Activated CD8-positive, alpha-beta T cell treated with anti-CD3 and anti-CD28 coated beads, Interleukin-2, amount 10 ng/mL, durations not matched to agents 7 days and 5 days (primary cell): ENCODE measurements at regions not wholly inside any gene's neighbourhood (a gene's known extent, or its start where the extent isn't known, plus 50 kb on each side); places are given as distances from the start of the nearest gene placed in this dataset.

Source experiments
- ATAC-seq: fragments of 150-1000 bp; cut with Tn5 transposase; one replicate; pipeline ENCODE4 v1.10.0; 2021; ENCODE audit warnings: moderate library complexity
- CTCF ChIA-PET: fragments of 350-600 bp; sonication (Branson Sonifier 250); formaldehyde crosslinking; loops from one replicate; lab custom pipeline; 2021; ENCODE audit warnings: antibody characterized with exemption; lab: Charles Lee
- POLR2A ChIA-PET: fragments of 350-600 bp; sonication (Branson Sonifier 250); formaldehyde crosslinking; loops from one replicate; lab custom pipeline; 2021; ENCODE audit warnings: antibody characterized with exemption; lab: Charles Lee
- DNase-seq: peaks from one replicate; pipeline ENCODE4 v3.0.0-alpha.2; 2020
- H3K27ac Mint-ChIP-seq: one replicate; pipeline ENCODE4 v1.8.0; 2021; ENCODE audit warnings: mild to moderate bottlenecking, mixed read lengths
- H3K27me3 Mint-ChIP-seq: one replicate; pipeline ENCODE4 v1.8.0; 2021; ENCODE audit warnings: low read depth, mixed read lengths
- H3K36me3 Mint-ChIP-seq: one replicate; pipeline ENCODE4 v1.8.0; 2021; ENCODE audit warnings: low read depth, mixed read lengths
- H3K4me1 Mint-ChIP-seq: one replicate; pipeline ENCODE4 v1.8.0; 2021; ENCODE audit warnings: low read depth, mixed read lengths
- H3K4me3 Mint-ChIP-seq: one replicate; pipeline ENCODE4 v1.8.0; 2021; ENCODE audit warnings: mild to moderate bottlenecking, mixed read lengths
- H3K9me3 Mint-ChIP-seq: one replicate; pipeline ENCODE4 v1.8.0; 2022; ENCODE audit warnings: mixed read lengths; ENCODE audit not compliant: insufficient read depth

- no peak overlapping the region for H3K4me3 Mint-ChIP-seq
- H3K4me1 Mint-ChIP-seq: no peaks in the 10 kb centered on the region
- peaks cover 11% of the 10 kb centered on the region for H3K9me3 Mint-ChIP-seq
- H3K36me3 Mint-ChIP-seq: no peaks in the 10 kb centered on the region
- POLR2A ChIA-PET: no interaction called here
- peaks cover 3% of the 10 kb centered on the region for H3K27me3 Mint-ChIP-seq
- ATAC-seq (no peak), DNase-seq (no peak)
- no peak overlapping the region for H3K27ac Mint-ChIP-seq
- CTCF ChIA-PET: no interaction called here
Observed at GRCh38 chr13:50572129-50572528, 271.4 kb downstream of the DLEU7 start.

GRCh38 chr13:50573066-50573465 is 270.4 kb downstream of the DLEU7 start:
- Mint-ChIP-seq H3K27me3 (peaks cover 2% of the 10 kb centered on the region), H3K4me3 (no peak overlapping the region), H3K27ac (no peak overlapping the region), H3K4me1 (no peaks in the 10 kb centered on the region), H3K9me3 (peaks cover 4% of the 10 kb centered on the region), H3K36me3 (no peaks in the 10 kb centered on the region)
- ATAC-seq: no peak
- POLR2A ChIA-PET: no interaction called here
- DNase-seq: no peak
- CTCF ChIA-PET: no interaction called here

- H3K4me1 Mint-ChIP-seq: no peaks in the 10 kb centered on the region
- ATAC-seq (no peak), DNase-seq (no peak)
- ChIA-PET CTCF (no interaction called here), POLR2A (no interaction called here)
- H3K9me3 Mint-ChIP-seq: no peaks in the 10 kb centered on the region
- H3K4me3 Mint-ChIP-seq: no peak overlapping the region
- no peaks in the 10 kb centered on the region for H3K36me3 Mint-ChIP-seq
- no peak overlapping the region for H3K27ac Mint-ChIP-seq
- H3K27me3 Mint-ChIP-seq: peaks cover 2% of the 10 kb centered on the region
Observed at GRCh38 chr13:50574731-50575130, 268.8 kb downstream of the DLEU7 start.

GRCh38 chr13:50575138-50575537 is 268.4 kb downstream of the DLEU7 start:
- ATAC-seq (no peak), DNase-seq (no peak)
- no peaks in the 10 kb centered on the region for H3K4me1 Mint-ChIP-seq
- no peaks in the 10 kb centered on the region for H3K9me3 Mint-ChIP-seq
- H3K36me3 Mint-ChIP-seq: no peaks in the 10 kb centered on the region
- H3K27me3 Mint-ChIP-seq: peaks cover 4% of the 10 kb centered on the region
- CTCF ChIA-PET: no interaction called here
- H3K4me3 Mint-ChIP-seq: no peak overlapping the region
- no peak overlapping the region for H3K27ac Mint-ChIP-seq
- POLR2A ChIA-PET: no interaction called here

- POLR2A ChIA-PET: no interaction called here
- CTCF ChIA-PET: no interaction called here
Observed at GRCh38 chr13:50576156-50576555, 267.3 kb downstream of the DLEU7 start.

GRCh38 chr13:50577806-50578205 is 265.7 kb downstream of the DLEU7 start:
- H3K27ac Mint-ChIP-seq: no peak overlapping the region
- ATAC-seq: no peak

More at GRCh38 chr13:50576156-50576555, 267.3 kb downstream of the DLEU7 start:
- no peaks in the 10 kb centered on the region for H3K36me3 Mint-ChIP-seq
- no peak for DNase-seq
- ATAC-seq: no peak
- peaks cover 4% of the 10 kb centered on the region for H3K27me3 Mint-ChIP-seq
- no peaks in the 10 kb centered on the region for H3K4me1 Mint-ChIP-seq
- H3K27ac Mint-ChIP-seq: no peak overlapping the region
- H3K9me3 Mint-ChIP-seq: no peaks in the 10 kb centered on the region
- no peak overlapping the region for H3K4me3 Mint-ChIP-seq

GRCh38 chr13:50580684-50581305 is 262.7 kb downstream of the DLEU7 start:
- CTCF ChIA-PET: no interaction called here
- Mint-ChIP-seq H3K27me3 (peaks cover 7% of the 10 kb centered on the region), H3K36me3 (no peaks in the 10 kb centered on the region), H3K27ac (no peak overlapping the region), H3K4me1 (no peaks in the 10 kb centered on the region), H3K4me3 (no peak overlapping the region), H3K9me3 (no peaks in the 10 kb centered on the region)
- POLR2A ChIA-PET: no interaction called here
- no peak for DNase-seq
- no peak for ATAC-seq

More at GRCh38 chr13:50577806-50578205, 265.7 kb downstream of the DLEU7 start:
- Mint-ChIP-seq H3K4me3 (no peak overlapping the region), H3K36me3 (no peaks in the 10 kb centered on the region), H3K9me3 (no peaks in the 10 kb centered on the region), H3K27me3 (peaks cover 4% of the 10 kb centered on the region), H3K4me1 (no peaks in the 10 kb centered on the region)
- ChIA-PET POLR2A (no interaction called here), CTCF (no interaction called here)
- DNase-seq: no peak

GRCh38 chr13:50581586-50582196 is 261.8 kb downstream of the DLEU7 start:
- Mint-ChIP-seq H3K9me3 (no peaks in the 10 kb centered on the region), H3K27ac (no peak overlapping the region), H3K27me3 (peaks cover 7% of the 10 kb centered on the region), H3K4me1 (no peaks in the 10 kb centered on the region), H3K4me3 (no peak overlapping the region), H3K36me3 (no peaks in the 10 kb centered on the region)
- POLR2A ChIA-PET: no interaction called here
- CTCF ChIA-PET: no interaction called here
- DNase-seq (no peak), ATAC-seq (no peak)

- CTCF ChIA-PET: interaction anchor here (1.2 kb wide), 1 partner anchor 327 kb away, joined by 4 read pairs; no protein-coding TSS in a partner anchor
- peaks cover 15% of the 10 kb centered on the region for H3K4me1 Mint-ChIP-seq
- POLR2A ChIA-PET: no interaction called here
Observed at GRCh38 chr13:50584856-50585580, 258.5 kb downstream of the DLEU7 start.

GRCh38 chr13:50585674-50586413 is 257.6 kb downstream of the DLEU7 start:
- no peak overlapping the region for H3K27ac Mint-ChIP-seq
- H3K4me3 Mint-ChIP-seq: no peak overlapping the region
- H3K36me3 Mint-ChIP-seq: no peaks in the 10 kb centered on the region
- ATAC-seq: no peak
- peaks cover 22% of the 10 kb centered on the region for H3K4me1 Mint-ChIP-seq
- H3K9me3 Mint-ChIP-seq: no peaks in the 10 kb centered on the region
- ChIA-PET POLR2A (no interaction called here), CTCF (no interaction called here)
- no peak for DNase-seq
- peaks cover 4% of the 10 kb centered on the region for H3K27me3 Mint-ChIP-seq

More at GRCh38 chr13:50584856-50585580, 258.5 kb downstream of the DLEU7 start:
- DNase-seq (no peak), ATAC-seq (no peak)
- Mint-ChIP-seq H3K9me3 (no peaks in the 10 kb centered on the region), H3K27ac (no peak overlapping the region), H3K36me3 (no peaks in the 10 kb centered on the region), H3K4me3 (no peak overlapping the region), H3K27me3 (peaks cover 4% of the 10 kb centered on the region)

GRCh38 chr13:50586414-50587083 is 256.9 kb downstream of the DLEU7 start:
- Mint-ChIP-seq H3K27me3 (peaks cover 4% of the 10 kb centered on the region), H3K36me3 (no peaks in the 10 kb centered on the region), H3K27ac (no peak overlapping the region), H3K9me3 (no peaks in the 10 kb centered on the region), H3K4me1 (peaks cover 22% of the 10 kb centered on the region), H3K4me3 (no peak overlapping the region)
- POLR2A ChIA-PET: no interaction called here
- CTCF ChIA-PET: no interaction called here
- DNase-seq (no peak), ATAC-seq (no peak)
